Uterus (tissue), 2 donors: ENCODE measurements at regions not wholly inside any gene's neighbourhood (a gene's known extent, or its start where the extent isn't known, plus 50 kb on each side); places are given as distances from the start of the nearest gene placed in this dataset.

ENCODE experiments used
- CTCF ChIP-seq, 4 experiments: fragments of 200-600 bp in 2 of 4; fragments of 450-650 bp in 2 of 4; sonication (generic) in 2 of 4; IDR thresholded peaks; one replicate each; pipeline ENCODE4 v1.5.1; 2016 to 2019; ENCODE audit warnings: antibody characterized with exemption in 4 of 4, mild to moderate bottlenecking in 2 of 4, moderate library complexity in 1 of 4
- POLR2A ChIP-seq, 2 donors: fragments of 450-650 bp; IDR thresholded peaks; one replicate each; pipeline ENCODE4 v1.6.1; 2016; ENCODE audit warnings: antibody characterized with exemption in 2 of 2, mild to moderate bottlenecking in 1 of 2, moderate library complexity in 1 of 2

- TF ChIP-seq CTCF (IDR thresholded peaks at IDR 0.05) (no peak), POLR2A (IDR thresholded peaks at IDR 0.05) (no peak)
These were observed 68.8 kb upstream of the SDK1 start for GRCh38 chr7:3232228-3232627.
